Urinary bladder (tissue), 3 donors: ENCODE measurements at regions not wholly inside any gene's neighbourhood (a gene's known extent, or its start where the extent isn't known, plus 50 kb on each side); places are given as distances from the start of the nearest gene placed in this dataset.

Source experiments
- DNase-seq: peaks from one replicate; pipeline ENCODE4 v3.0.0-alpha.2; 2015; ENCODE audit errors: extremely low spot score
- H3K27ac ChIP-seq: one replicate; pipeline ENCODE4 v1.5.1; 2013; ENCODE audit warnings: low read depth, mild to moderate bottlenecking, moderate library complexity
- H3K36me3 ChIP-seq: one replicate; pipeline ENCODE4 v1.6.1; 2013; ENCODE audit warnings: mild to moderate bottlenecking, moderate library complexity; ENCODE audit not compliant: insufficient read depth
- H3K4me1 ChIP-seq: one replicate; pipeline ENCODE4 v1.6.1; 2013; ENCODE audit warnings: mild to moderate bottlenecking, moderate library complexity; ENCODE audit not compliant: insufficient read depth
- H3K4me3 ChIP-seq: one replicate; pipeline ENCODE4 v1.5.1; 2013; ENCODE audit warnings: low read depth, low read length
- WGBS: extraction: QIAGEN DNeasy Blood & Tissue Kit; methylation state at CpG from one replicate; pipeline ENCODE4 v1.1.7; 2013; 5-methylcytosine and 5-hydroxymethylcytosine counted together
- donor health status: healthy with polysubstance abuse.
- donor health status: healthy.

- no peak overlapping the region for H3K4me3 ChIP-seq
Observed at GRCh38 chr5:8598356-8598755, 729.4 kb downstream of the MTRR start.

GRCh38 chr5:8598996-8599395, 730.0 kb downstream of the MTRR start:
- no peak for DNase-seq
- WGBS, result 64% methylated on average over 2 of the region's 2 CpGs
- Histone ChIP-seq H3K4me3 (no peak overlapping the region), H3K36me3 (no peaks in the 10 kb centered on the region), H3K4me1 (no peaks in the 10 kb centered on the region), H3K27ac (no peak overlapping the region)

More at GRCh38 chr5:8598356-8598755, 729.4 kb downstream of the MTRR start:
- 88% methylated on average over 3 of the region's 3 CpGs for WGBS
- no peak for DNase-seq
- no peak overlapping the region for H3K27ac ChIP-seq
- H3K4me1 ChIP-seq, result no peaks in the 10 kb centered on the region
- no peaks in the 10 kb centered on the region for H3K36me3 ChIP-seq

- no peak for DNase-seq
Observed at GRCh38 chr5:8600843-8601242, 731.9 kb downstream of the MTRR start.

GRCh38 chr5:8601831-8602354, 732.9 kb downstream of the MTRR start:
- H3K36me3 ChIP-seq, result no peaks in the 10 kb centered on the region
- H3K4me1 ChIP-seq, result no peaks in the 10 kb centered on the region
- 75% methylated on average over 8 of the region's 8 CpGs for WGBS
- DNase-seq, result no peak
- no peak overlapping the region for H3K4me3 ChIP-seq
- H3K27ac ChIP-seq, result no peak overlapping the region

More at GRCh38 chr5:8600843-8601242, 731.9 kb downstream of the MTRR start:
- Histone ChIP-seq H3K36me3 (no peaks in the 10 kb centered on the region), H3K27ac (no peak overlapping the region), H3K4me3 (no peak overlapping the region), H3K4me1 (no peaks in the 10 kb centered on the region)

- H3K36me3 ChIP-seq, result no peaks in the 10 kb centered on the region
- no peak overlapping the region for H3K4me3 ChIP-seq
- no peak overlapping the region for H3K27ac ChIP-seq
- H3K4me1 ChIP-seq, result no peaks in the 10 kb centered on the region
- no peak for DNase-seq
Observed at GRCh38 chr5:8606231-8606630, 737.3 kb downstream of the MTRR start.

GRCh38 chr5:8611067-8611466, 742.1 kb downstream of the MTRR start:
- H3K36me3 ChIP-seq, result no peaks in the 10 kb centered on the region
- 98% methylated on average over 3 of the region's 3 CpGs for WGBS
- no peaks in the 10 kb centered on the region for H3K4me1 ChIP-seq
- no peak overlapping the region for H3K4me3 ChIP-seq
- no peak for DNase-seq
- no peak overlapping the region for H3K27ac ChIP-seq

GRCh38 chr5:8613078-8613685, 744.2 kb downstream of the MTRR start:
- DNase-seq, result no peak
- WGBS, result 85% methylated on average over 4 of the region's 4 CpGs
- H3K36me3 ChIP-seq, result no peaks in the 10 kb centered on the region
- H3K4me3 ChIP-seq, result no peak overlapping the region
- H3K27ac ChIP-seq, result no peak overlapping the region
- no peaks in the 10 kb centered on the region for H3K4me1 ChIP-seq

GRCh38 chr5:8615142-8615858, 746.4 kb downstream of the MTRR start:
- no peaks in the 10 kb centered on the region for H3K36me3 ChIP-seq
- H3K4me1 ChIP-seq, result no peaks in the 10 kb centered on the region
- no peak overlapping the region for H3K27ac ChIP-seq
- WGBS, result 83% methylated on average over 7 of the region's 7 CpGs
- DNase-seq, result no peak
- no peak overlapping the region for H3K4me3 ChIP-seq

- Histone ChIP-seq H3K4me3 (no peak overlapping the region), H3K27ac (no peak overlapping the region), H3K36me3 (no peaks in the 10 kb centered on the region), H3K4me1 (no peaks in the 10 kb centered on the region)
- 70% methylated on average over 5 of the region's 5 CpGs for WGBS
- peak; percentile 14 for DNase-seq
Observed at GRCh38 chr5:8628521-8628920, 759.6 kb downstream of the MTRR start.

GRCh38 chr5:8633259-8633658, 764.3 kb downstream of the MTRR start:
- 87% methylated on average over 2 of the region's 2 CpGs for WGBS
- Histone ChIP-seq H3K4me1 (no peaks in the 10 kb centered on the region), H3K4me3 (no peak overlapping the region), H3K27ac (no peak overlapping the region), H3K36me3 (no peaks in the 10 kb centered on the region)
- no peak for DNase-seq

GRCh38 chr5:8633696-8634095, 764.7 kb downstream of the MTRR start:
- Histone ChIP-seq H3K27ac (no peak overlapping the region), H3K36me3 (no peaks in the 10 kb centered on the region), H3K4me3 (no peak overlapping the region), H3K4me1 (no peaks in the 10 kb centered on the region)
- WGBS, result 10% methylated on average over 2 of the region's 2 CpGs
- DNase-seq, result no peak

GRCh38 chr5:8634219-8634618, 765.3 kb downstream of the MTRR start:
- H3K4me3 ChIP-seq, result no peak overlapping the region
- DNase-seq, result no peak
- 22% methylated on average over 2 of the region's 2 CpGs for WGBS
- no peaks in the 10 kb centered on the region for H3K4me1 ChIP-seq
- no peaks in the 10 kb centered on the region for H3K36me3 ChIP-seq
- no peak overlapping the region for H3K27ac ChIP-seq

GRCh38 chr5:8641786-8642505, 773.0 kb downstream of the MTRR start:
- Histone ChIP-seq H3K27ac (no peak overlapping the region), H3K36me3 (no peaks in the 10 kb centered on the region), H3K4me3 (no peak overlapping the region), H3K4me1 (no peaks in the 10 kb centered on the region)
- 91% methylated on average over 7 of the region's 7 CpGs for WGBS
- no peak for DNase-seq

- no peak overlapping the region for H3K4me3 ChIP-seq
- 80% methylated on average over 3 of the region's 3 CpGs for WGBS
- no peaks in the 10 kb centered on the region for H3K4me1 ChIP-seq
- no peak overlapping the region for H3K27ac ChIP-seq
- no peak for DNase-seq
- H3K36me3 ChIP-seq, result no peaks in the 10 kb centered on the region
Observed at GRCh38 chr5:8644377-8644776, 775.4 kb downstream of the MTRR start.
